Lower leg skin (tissue), 4 donors: ENCODE measurements at regions not wholly inside any gene's neighbourhood (a gene's known extent, or its start where the extent isn't known, plus 50 kb on each side); places are given as distances from the start of the nearest gene placed in this dataset.

Experiments
- DNase-seq, 2 donors: peaks; one replicate each; pipeline ENCODE4 v3.0.0-alpha.2; 2019; ENCODE audit warnings: low spot score in 2 of 2
- H3K4me3 ChIP-seq: fragments of 200-600 bp; sonication (generic); 2 replicates; pipeline ENCODE4 v1.5.1; 2017; ENCODE audit warnings: mild to moderate bottlenecking, low read depth; ENCODE audit not compliant: poor library complexity, severe bottlenecking
- CTCF ChIP-seq, 3 donors: fragments of 450-650 bp; IDR thresholded peaks; one replicate each; pipeline ENCODE4 v1.5.1; 2016; ENCODE audit warnings: antibody characterized with exemption in 3 of 3, mild to moderate bottlenecking in 3 of 3, moderate library complexity in 2 of 3
- POLR2A ChIP-seq, 2 donors: fragments of 450-650 bp; IDR thresholded peaks; one replicate each; pipeline ENCODE4 v1.6.1; 2016 to 2017; ENCODE audit warnings: antibody characterized with exemption in 2 of 2, mild to moderate bottlenecking in 1 of 2, moderate library complexity in 1 of 2
- whole genome bisulfite sequencing, 2 donors: methylation state at CpG; one replicate each; pipeline ENCODE4 v1.1.5; 2018; 5-methylcytosine and 5-hydroxymethylcytosine counted together
- intact Hi-C: fragments of 100-400 bp; cut with DNase I; formaldehyde crosslinking; loops from one replicate; pipeline ENCODE4 v1.15.0; 2023; ENCODE audit warnings: low total_unique reads

GRCh38 chr17:72308744-72309385 is 188.0 kb downstream of the SOX9 start:
- no peak for DNase-seq
- 81 to 87% methylated on average over 5 of the region's 5 CpGs for WGBS, 2 donors
- no peak overlapping the region for H3K4me3 ChIP-seq
- intact Hi-C loops: no loop called here
- TF ChIP-seq CTCF (IDR thresholded peaks at IDR 0.05) (no peak), POLR2A (IDR thresholded peaks at IDR 0.05) (no peak)

- intact Hi-C loops: no loop called here
- peak in 1 of 2 donors; percentile 15 for DNase-seq
- no peak overlapping the region for H3K4me3 ChIP-seq
- WGBS, 2 donors: 83 to 92% methylated on average over 1 of the region's 1 CpG
- TF ChIP-seq CTCF (IDR thresholded peaks at IDR 0.05) (no peak), POLR2A (IDR thresholded peaks at IDR 0.05) (no peak)
These were observed 190.2 kb downstream of the SOX9 start for GRCh38 chr17:72311004-72311403.

- WGBS, 2 donors: 87 to 94% methylated on average over 4 of the region's 4 CpGs
- intact Hi-C loops: no loop called here
- H3K4me3 ChIP-seq: no peak overlapping the region
- TF ChIP-seq CTCF (IDR thresholded peaks at IDR 0.05) (no peak), POLR2A (IDR thresholded peaks at IDR 0.05) (no peak)
- no peak for DNase-seq
These were observed 194.5 kb downstream of the SOX9 start for GRCh38 chr17:72315122-72315913.

- H3K4me3 ChIP-seq: no peak overlapping the region
- intact Hi-C loops: no loop called here
- DNase-seq: peak in 1 of 2 donors; percentile 36
- WGBS, 2 donors: 83 to 84% methylated on average over 5 of the region's 5 CpGs
- no peak for TF ChIP-seq POLR2A (IDR thresholded peaks at IDR 0.05)
- TF ChIP-seq CTCF (IDR thresholded peaks at IDR 0.05): no peak
These were observed 197.3 kb downstream of the SOX9 start for GRCh38 chr17:72318131-72318530.

- TF ChIP-seq POLR2A (IDR thresholded peaks at IDR 0.05): no peak
- no peak for TF ChIP-seq CTCF (IDR thresholded peaks at IDR 0.05)
- no peak for DNase-seq
- H3K4me3 ChIP-seq: no peak overlapping the region
- WGBS, 2 donors: 75 to 77% methylated on average over 4 of the region's 4 CpGs
- intact Hi-C loops: no loop called here
These were observed 201.1 kb downstream of the SOX9 start for GRCh38 chr17:72321896-72322295.
